HG03342 (cell line): ENCODE measurements at regions not wholly inside any gene's neighbourhood (a gene's known extent, or its start where the extent isn't known, plus 50 kb on each side); places are given as distances from the start of the nearest gene placed in this dataset.

Experiments
- ATAC-seq: cut with Tn5 transposase; IDR thresholded peaks from one replicate; pipeline ENCODE4 v1.9.1; 2021; ENCODE audit warnings: mild to moderate bottlenecking, moderate library complexity; ENCODE audit not compliant: unreplicated experiment

- no peak for ATAC-seq
Observed at GRCh38 chr5:61820836-61821235, 485.2 kb upstream of the KIF2A start.

- no peak for ATAC-seq
Observed at GRCh38 chr5:61821561-61821960, 484.4 kb upstream of the KIF2A start.

GRCh38 chr5:61822584-61822983 lies 483.4 kb upstream of the KIF2A start:
- no peak for ATAC-seq

GRCh38 chr5:61823065-61823464 lies 482.9 kb upstream of the KIF2A start:
- no peak for ATAC-seq

GRCh38 chr5:61823781-61824180 lies 482.2 kb upstream of the KIF2A start:
- ATAC-seq: no peak

- ATAC-seq: no peak
Observed at GRCh38 chr5:61824396-61824795, 481.6 kb upstream of the KIF2A start.

- ATAC-seq: no peak
Observed at GRCh38 chr5:61827445-61827975, 478.5 kb upstream of the KIF2A start.

- no peak for ATAC-seq
Observed at GRCh38 chr5:61828856-61829255, 477.1 kb upstream of the KIF2A start.

GRCh38 chr5:61831736-61832135 lies 474.3 kb upstream of the KIF2A start:
- ATAC-seq: no peak

GRCh38 chr5:61837788-61838187 lies 468.2 kb upstream of the KIF2A start:
- ATAC-seq: no peak

GRCh38 chr5:61840361-61840760 lies 465.6 kb upstream of the KIF2A start:
- ATAC-seq: no peak

GRCh38 chr5:61842840-61843239 lies 463.2 kb upstream of the KIF2A start:
- no peak for ATAC-seq

GRCh38 chr5:61850696-61851095 lies 455.3 kb upstream of the KIF2A start:
- no peak for ATAC-seq

- no peak for ATAC-seq
Observed at GRCh38 chr5:61854531-61854930, 451.5 kb upstream of the KIF2A start.

- ATAC-seq: no peak
Observed at GRCh38 chr5:61860978-61861377, 445.0 kb upstream of the KIF2A start.

GRCh38 chr5:61866930-61867329 lies 439.1 kb upstream of the KIF2A start:
- ATAC-seq: peak; percentile 84

GRCh38 chr5:61869333-61869732 lies 436.7 kb upstream of the KIF2A start:
- ATAC-seq: no peak

GRCh38 chr5:61878471-61878870 lies 427.5 kb upstream of the KIF2A start:
- ATAC-seq: no peak

- no peak for ATAC-seq
Observed at GRCh38 chr5:61881821-61882487, 424.1 kb upstream of the KIF2A start.

- no peak for ATAC-seq
Observed at GRCh38 chr5:61882901-61883500, 423.0 kb upstream of the KIF2A start.

- no peak for ATAC-seq
Observed at GRCh38 chr5:61884252-61884855, 421.7 kb upstream of the KIF2A start.

GRCh38 chr5:61886214-61886613 lies 419.8 kb upstream of the KIF2A start:
- no peak for ATAC-seq
